ENCODE measurements at regions not wholly inside any gene's neighbourhood (a gene's known extent, or its start where the extent isn't known, plus 50 kb on each side); places are given as distances from the start of the nearest gene placed in this dataset.

DNA sequence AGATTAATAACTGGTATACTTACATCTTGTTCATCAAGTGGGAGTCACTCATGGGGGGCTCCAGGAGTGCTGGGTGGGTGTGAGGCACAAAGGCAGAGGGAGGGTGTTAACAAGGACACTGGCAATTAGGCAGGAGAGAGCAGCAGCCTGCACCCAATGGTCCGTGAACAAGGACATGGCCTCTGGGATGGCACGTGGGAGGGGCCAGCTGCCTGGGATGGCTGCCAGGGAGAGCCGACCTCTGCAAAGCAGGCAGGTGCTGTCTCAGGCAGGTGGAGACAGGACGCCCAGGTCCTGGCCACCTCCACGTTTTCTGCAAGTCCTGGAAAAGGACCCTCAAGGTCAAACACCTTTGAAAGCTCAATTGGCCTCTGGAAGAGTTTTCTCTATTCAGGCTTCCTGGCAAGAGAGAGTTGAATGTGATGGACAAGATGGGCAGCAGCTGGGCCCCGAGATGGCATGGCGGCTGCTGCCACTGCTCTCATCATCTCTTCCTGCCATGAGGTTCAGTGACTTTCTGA lies 257.1 kb downstream of the BUD13 start:
- Histone ChIP-seq H3K4me3 (ENCODE audit: low read length) (no peak overlapping the region), H3K4me1 (ENCODE audit: control insufficient read depth, low read length) (no peaks in the 10 kb centered on the region), H3K4me2 (ENCODE audit: low read length) (no peak overlapping the region), H3K9me3 (ENCODE audit: control insufficient read depth, insufficient read depth, low read length) (no peaks in the 10 kb centered on the region), H3K27me3 (ENCODE audit: control insufficient read depth, low read length) (peaks cover 9% of the 10 kb centered on the region; the same call in 1 of the 2 replicates), H3K36me3 (ENCODE audit: control insufficient read depth, low read length) (no peaks in the 10 kb centered on the region), H3K9me2 (replicated peaks; ENCODE audit: control insufficient read depth, low read length) (no peaks in the 10 kb centered on the region), H3K27ac (ENCODE audit: low read depth, low read length) (no peak overlapping the region), H3F3A (ENCODE audit: control insufficient read depth, insufficient read depth) (no peaks in the 10 kb centered on the region), H4K20me1 (ENCODE audit: control insufficient read depth, insufficient read depth, low read depth, low read length) (no peaks in the 10 kb centered on the region), H3K79me2 (ENCODE audit: control insufficient read depth, low read length) (no peaks in the 10 kb centered on the region)
- TF ChIP-seq EZH2phosphoT487 (IDR thresholded peaks at IDR 0.05; ENCODE audit: borderline replicate concordance, low read length), result no peak

DNA sequence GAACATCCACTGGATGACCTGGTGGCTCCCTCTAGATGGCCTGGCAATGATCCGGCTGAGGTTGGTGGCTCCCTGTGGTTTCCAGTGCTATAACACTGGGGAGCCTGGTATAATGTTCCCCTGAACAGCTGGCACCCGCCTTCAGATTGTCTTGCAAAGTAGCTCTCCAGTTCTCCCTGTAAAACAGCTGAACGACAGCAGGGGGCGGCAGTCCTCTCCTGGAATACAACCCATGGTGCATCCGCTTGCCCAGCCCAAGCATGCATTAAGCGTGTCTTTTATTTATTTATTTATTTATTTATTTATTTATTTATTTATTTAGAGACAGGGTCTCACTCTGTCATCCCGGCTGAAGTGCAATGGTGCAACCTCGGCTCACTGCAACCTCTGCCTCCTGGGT lies 258.9 kb downstream of the BUD13 start:
- Histone ChIP-seq H3K9me3 (ENCODE audit: control insufficient read depth, insufficient read depth, low read length) (no peaks in the 10 kb centered on the region), H3K36me3 (ENCODE audit: control insufficient read depth, low read length) (no peaks in the 10 kb centered on the region), H4K20me1 (ENCODE audit: control insufficient read depth, insufficient read depth, low read depth, low read length) (no peaks in the 10 kb centered on the region), H3K4me3 (ENCODE audit: low read length) (no peak overlapping the region), H3K4me2 (ENCODE audit: low read length) (no peak overlapping the region), H3K27me3 (ENCODE audit: control insufficient read depth, low read length) (peaks cover 6% of the 10 kb centered on the region; the same call in 1 of the 2 replicates), H3K4me1 (ENCODE audit: control insufficient read depth, low read length) (no peaks in the 10 kb centered on the region), H3K9me2 (replicated peaks; ENCODE audit: control insufficient read depth, low read length) (no peaks in the 10 kb centered on the region), H3K27ac (ENCODE audit: low read depth, low read length) (no peak overlapping the region), H3F3A (ENCODE audit: control insufficient read depth, insufficient read depth) (no peaks in the 10 kb centered on the region), H3K79me2 (ENCODE audit: control insufficient read depth, low read length) (no peaks in the 10 kb centered on the region)
- no peak for TF ChIP-seq EZH2phosphoT487 (IDR thresholded peaks at IDR 0.05; ENCODE audit: borderline replicate concordance, low read length)
- TF ChIP-seq, protein P1, sequence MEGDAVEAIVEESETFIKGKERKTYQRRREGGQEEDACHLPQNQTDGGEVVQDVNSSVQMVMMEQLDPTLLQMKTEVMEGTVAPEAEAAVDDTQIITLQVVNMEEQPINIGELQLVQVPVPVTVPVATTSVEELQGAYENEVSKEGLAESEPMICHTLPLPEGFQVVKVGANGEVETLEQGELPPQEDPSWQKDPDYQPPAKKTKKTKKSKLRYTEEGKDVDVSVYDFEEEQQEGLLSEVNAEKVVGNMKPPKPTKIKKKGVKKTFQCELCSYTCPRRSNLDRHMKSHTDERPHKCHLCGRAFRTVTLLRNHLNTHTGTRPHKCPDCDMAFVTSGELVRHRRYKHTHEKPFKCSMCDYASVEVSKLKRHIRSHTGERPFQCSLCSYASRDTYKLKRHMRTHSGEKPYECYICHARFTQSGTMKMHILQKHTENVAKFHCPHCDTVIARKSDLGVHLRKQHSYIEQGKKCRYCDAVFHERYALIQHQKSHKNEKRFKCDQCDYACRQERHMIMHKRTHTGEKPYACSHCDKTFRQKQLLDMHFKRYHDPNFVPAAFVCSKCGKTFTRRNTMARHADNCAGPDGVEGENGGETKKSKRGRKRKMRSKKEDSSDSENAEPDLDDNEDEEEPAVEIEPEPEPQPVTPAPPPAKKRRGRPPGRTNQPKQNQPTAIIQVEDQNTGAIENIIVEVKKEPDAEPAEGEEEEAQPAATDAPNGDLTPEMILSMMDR (IDR thresholded peaks at IDR 0.05; ENCODE audit: low read depth, low read length, poor library complexity, severe bottlenecking), result peak; percentile 30

DNA sequence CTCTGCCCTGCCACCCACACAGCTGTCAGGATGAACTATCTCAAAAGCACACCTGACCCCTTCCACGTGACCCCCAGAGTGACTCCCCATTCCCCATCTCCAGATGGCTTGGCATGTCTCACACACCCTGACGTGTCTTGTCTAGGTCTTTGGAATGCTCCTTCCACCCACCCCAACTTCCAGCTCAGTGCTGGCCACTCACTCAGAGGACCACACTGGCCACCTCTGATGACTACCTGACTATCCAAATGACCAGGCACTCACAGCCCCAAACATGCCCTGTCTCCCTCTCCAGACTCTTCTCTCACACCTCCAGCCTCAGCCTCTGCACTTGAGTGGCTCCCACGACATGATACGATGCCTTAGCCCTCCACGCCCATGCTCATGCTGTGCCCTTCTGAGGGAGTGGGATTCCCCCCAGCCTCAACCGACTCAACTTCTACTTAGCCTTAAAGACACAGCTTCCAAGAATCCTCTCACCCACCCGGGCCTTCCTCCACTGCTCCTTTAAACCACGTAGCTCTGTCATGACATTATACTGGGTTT lies 259.4 kb downstream of the BUD13 start:
- H3F3A ChIP-seq (ENCODE audit: control insufficient read depth, insufficient read depth), result no peaks in the 10 kb centered on the region
- H3K27ac ChIP-seq (ENCODE audit: low read depth, low read length), result no peak overlapping the region
- no peaks in the 10 kb centered on the region for H4K20me1 ChIP-seq (ENCODE audit: control insufficient read depth, insufficient read depth, low read depth, low read length)
- H3K9me3 ChIP-seq (ENCODE audit: control insufficient read depth, insufficient read depth, low read length), result no peaks in the 10 kb centered on the region
- TF ChIP-seq EZH2phosphoT487 (IDR thresholded peaks at IDR 0.05; ENCODE audit: borderline replicate concordance, low read length), result no peak
- no peak overlapping the region for H3K4me3 ChIP-seq (ENCODE audit: low read length)
- peaks cover 4% of the 10 kb centered on the region; the same call in 1 of the 2 replicates for H3K27me3 ChIP-seq (ENCODE audit: control insufficient read depth, low read length)
- H3K4me1 ChIP-seq (ENCODE audit: control insufficient read depth, low read length), result no peaks in the 10 kb centered on the region
- no peak overlapping the region for H3K4me2 ChIP-seq (ENCODE audit: low read length)
- no peaks in the 10 kb centered on the region for H3K9me2 ChIP-seq (replicated peaks; ENCODE audit: control insufficient read depth, low read length)
- no peaks in the 10 kb centered on the region for H3K36me3 ChIP-seq (ENCODE audit: control insufficient read depth, low read length)
- H3K79me2 ChIP-seq (ENCODE audit: control insufficient read depth, low read length), result no peaks in the 10 kb centered on the region

DNA sequence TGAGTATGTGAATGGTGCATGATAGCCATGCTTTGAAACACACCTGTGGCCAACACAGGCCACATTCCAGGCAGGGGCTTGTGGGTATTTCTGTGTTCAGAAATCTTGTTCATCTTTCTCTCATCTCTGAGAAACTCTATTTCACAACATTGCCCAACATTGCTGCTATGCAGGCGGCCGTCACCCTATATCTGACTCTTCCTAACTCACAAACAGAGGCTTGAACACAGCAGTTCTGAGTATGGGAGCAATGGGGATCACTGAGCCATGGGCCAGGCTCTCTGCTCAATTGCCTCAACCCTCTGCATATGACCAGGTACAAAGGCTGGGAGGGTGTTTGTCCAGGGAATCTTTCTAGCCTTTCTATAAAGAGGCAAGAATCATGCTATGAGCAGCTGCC lies 259.9 kb downstream of the BUD13 start:
- no peaks in the 10 kb centered on the region for H3K4me1 ChIP-seq (ENCODE audit: control insufficient read depth, low read length)
- TF ChIP-seq, protein P1 (IDR thresholded peaks at IDR 0.05; ENCODE audit: low read depth, low read length, poor library complexity, severe bottlenecking), result no peak
- H3K9me3 ChIP-seq (ENCODE audit: control insufficient read depth, insufficient read depth, low read length), result no peaks in the 10 kb centered on the region
- H3K4me3 ChIP-seq (ENCODE audit: low read length), result no peak overlapping the region
- H4K20me1 ChIP-seq (ENCODE audit: control insufficient read depth, insufficient read depth, low read depth, low read length), result no peaks in the 10 kb centered on the region
- no peak overlapping the region for H3K27ac ChIP-seq (ENCODE audit: low read depth, low read length)
- no peak overlapping the region for H3K4me2 ChIP-seq (ENCODE audit: low read length)
- no peaks in the 10 kb centered on the region for H3K36me3 ChIP-seq (ENCODE audit: control insufficient read depth, low read length)
- H3K9me2 ChIP-seq (replicated peaks; ENCODE audit: control insufficient read depth, low read length), result no peaks in the 10 kb centered on the region
- H3K79me2 ChIP-seq (ENCODE audit: control insufficient read depth, low read length), result no peaks in the 10 kb centered on the region
- H3F3A ChIP-seq (ENCODE audit: control insufficient read depth, insufficient read depth), result no peaks in the 10 kb centered on the region
- peaks cover 4% of the 10 kb centered on the region; the same call in 1 of the 2 replicates for H3K27me3 ChIP-seq (ENCODE audit: control insufficient read depth, low read length)

All from DOHH2 (cell line).